ENCODE measurements at regions not wholly inside any gene's neighbourhood (a gene's known extent, or its start where the extent isn't known, plus 50 kb on each side); places are given as distances from the start of the nearest gene placed in this dataset.

- TF ChIP-seq POLR2A (IDR thresholded peaks at IDR 0.05) (no peak), POLR2AphosphoS5 (IDR thresholded peaks at IDR 0.05; ENCODE audit: insufficient read depth in 1 of 2, low read depth in 1 of 2) (no peak), CTCF (IDR thresholded peaks at IDR 0.05) (no peak)
- H3K4me1 ChIP-seq = no peaks in the 10 kb centered on the region
- H3K27me3 ChIP-seq = no peaks in the 10 kb centered on the region
- H3K36me3 ChIP-seq = no peaks in the 10 kb centered on the region
- no peak overlapping the region for H3K4me3 ChIP-seq
- intact Hi-C loops (cut with DNase I) = no loop called here
- no peak for DNase-seq (ENCODE audit: extremely low spot score in 2 of 2)
- H3K27ac ChIP-seq = no peak overlapping the region
- no peaks in the 10 kb centered on the region for H3K9me3 ChIP-seq
These were observed 735.1 kb upstream of the MIR17HG start for GRCh38 chr13:90612391-90612790.

GRCh38 chr13:90613076-90613795, 734.3 kb upstream of the MIR17HG start:
- H3K4me1 ChIP-seq = no peaks in the 10 kb centered on the region
- intact Hi-C loops (cut with DNase I) = no loop called here
- TF ChIP-seq POLR2A (IDR thresholded peaks at IDR 0.05) (no peak), POLR2AphosphoS5 (IDR thresholded peaks at IDR 0.05; ENCODE audit: insufficient read depth in 1 of 2, low read depth in 1 of 2) (no peak), CTCF (IDR thresholded peaks at IDR 0.05) (no peak)
- no peaks in the 10 kb centered on the region for H3K9me3 ChIP-seq
- H3K27me3 ChIP-seq = no peaks in the 10 kb centered on the region
- no peak for DNase-seq (ENCODE audit: extremely low spot score in 2 of 2)
- no peak overlapping the region for H3K27ac ChIP-seq
- no peak overlapping the region for H3K4me3 ChIP-seq
- no peaks in the 10 kb centered on the region for H3K36me3 ChIP-seq

GRCh38 chr13:90615236-90615635, 732.3 kb upstream of the MIR17HG start:
- Histone ChIP-seq H3K4me3 (no peak overlapping the region), H3K36me3 (no peaks in the 10 kb centered on the region), H3K9me3 (no peaks in the 10 kb centered on the region), H3K27me3 (no peaks in the 10 kb centered on the region), H3K4me1 (no peaks in the 10 kb centered on the region), H3K27ac (no peak overlapping the region)
- no peak for DNase-seq (ENCODE audit: extremely low spot score in 2 of 2)
- TF ChIP-seq POLR2AphosphoS5 (IDR thresholded peaks at IDR 0.05; ENCODE audit: insufficient read depth in 1 of 2, low read depth in 1 of 2) (no peak), POLR2A (IDR thresholded peaks at IDR 0.05) (no peak), CTCF (IDR thresholded peaks at IDR 0.05) (no peak)
- intact Hi-C loops (cut with DNase I) = no loop called here

- intact Hi-C loops (cut with DNase I) = no loop called here
- DNase-seq (ENCODE audit: extremely low spot score in 2 of 2) = no peak
- Histone ChIP-seq H3K9me3 (no peaks in the 10 kb centered on the region), H3K4me3 (no peak overlapping the region), H3K27ac (no peak overlapping the region), H3K36me3 (no peaks in the 10 kb centered on the region), H3K4me1 (no peaks in the 10 kb centered on the region), H3K27me3 (no peaks in the 10 kb centered on the region)
- TF ChIP-seq POLR2A (IDR thresholded peaks at IDR 0.05) (no peak), POLR2AphosphoS5 (IDR thresholded peaks at IDR 0.05; ENCODE audit: insufficient read depth in 1 of 2, low read depth in 1 of 2) (no peak), CTCF (IDR thresholded peaks at IDR 0.05) (no peak)
These were observed 731.7 kb upstream of the MIR17HG start for GRCh38 chr13:90615767-90616166.

GRCh38 chr13:90618133-90618532, 729.4 kb upstream of the MIR17HG start:
- no peak overlapping the region for H3K4me3 ChIP-seq
- H3K27ac ChIP-seq = no peak overlapping the region
- no peaks in the 10 kb centered on the region for H3K36me3 ChIP-seq
- DNase-seq (ENCODE audit: extremely low spot score in 2 of 2) = no peak
- intact Hi-C loops (cut with DNase I) = no loop called here
- H3K9me3 ChIP-seq = no peaks in the 10 kb centered on the region
- no peaks in the 10 kb centered on the region for H3K4me1 ChIP-seq
- no peaks in the 10 kb centered on the region for H3K27me3 ChIP-seq
- TF ChIP-seq CTCF (IDR thresholded peaks at IDR 0.05) (no peak), POLR2AphosphoS5 (IDR thresholded peaks at IDR 0.05; ENCODE audit: insufficient read depth in 1 of 2, low read depth in 1 of 2) (no peak), POLR2A (IDR thresholded peaks at IDR 0.05) (no peak)

Measured in vagina (tissue), 2 donors.